Fibroblast of lung (primary cell): ENCODE measurements at regions not wholly inside any gene's neighbourhood (a gene's known extent, or its start where the extent isn't known, plus 50 kb on each side); places are given as distances from the start of the nearest gene placed in this dataset.

Source experiments
- EZH2 ChIP-seq: IDR thresholded peaks from 2 replicates; pipeline ENCODE4 v1.5.1; 2012; ENCODE audit warnings: low read length, control low read depth, mild to moderate bottlenecking; ENCODE audit errors: missing control alignments
- TF ChIP-seq, protein P1 (sequence below), 2 donors: IDR thresholded peaks in 1 of 2; conservative IDR thresholded peaks in 1 of 2; 1 replicate in 1 of 2; 2 replicates in 1 of 2; pipeline ENCODE4 v1.5.1; 2011 to 2012; ENCODE audit warnings: low read length in 2 of 2, control low read depth in 1 of 2, inconsistent platforms in 1 of 2, low read depth in 1 of 2, mild to moderate bottlenecking in 1 of 2

DNA sequence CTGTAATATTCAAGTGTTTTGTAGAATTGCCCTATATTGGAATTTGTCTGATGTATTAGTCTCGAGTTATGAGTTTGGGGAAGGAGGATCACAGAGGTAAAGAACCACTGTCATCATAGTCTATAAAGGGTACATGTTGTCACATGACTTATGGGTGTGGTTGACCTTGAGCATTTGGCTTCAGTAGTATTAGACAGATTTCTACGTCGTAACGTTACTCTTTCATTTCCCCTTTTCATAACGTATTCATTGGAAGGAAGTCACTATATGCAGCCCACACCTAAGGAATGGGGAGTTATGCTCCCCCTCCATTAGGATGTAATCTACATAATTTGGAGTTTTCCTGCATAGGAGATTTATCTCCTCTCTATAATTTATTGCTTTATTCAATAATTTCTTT lies 110.1 kb upstream of the VAV3 start:
- TF ChIP-seq, protein P1, sequence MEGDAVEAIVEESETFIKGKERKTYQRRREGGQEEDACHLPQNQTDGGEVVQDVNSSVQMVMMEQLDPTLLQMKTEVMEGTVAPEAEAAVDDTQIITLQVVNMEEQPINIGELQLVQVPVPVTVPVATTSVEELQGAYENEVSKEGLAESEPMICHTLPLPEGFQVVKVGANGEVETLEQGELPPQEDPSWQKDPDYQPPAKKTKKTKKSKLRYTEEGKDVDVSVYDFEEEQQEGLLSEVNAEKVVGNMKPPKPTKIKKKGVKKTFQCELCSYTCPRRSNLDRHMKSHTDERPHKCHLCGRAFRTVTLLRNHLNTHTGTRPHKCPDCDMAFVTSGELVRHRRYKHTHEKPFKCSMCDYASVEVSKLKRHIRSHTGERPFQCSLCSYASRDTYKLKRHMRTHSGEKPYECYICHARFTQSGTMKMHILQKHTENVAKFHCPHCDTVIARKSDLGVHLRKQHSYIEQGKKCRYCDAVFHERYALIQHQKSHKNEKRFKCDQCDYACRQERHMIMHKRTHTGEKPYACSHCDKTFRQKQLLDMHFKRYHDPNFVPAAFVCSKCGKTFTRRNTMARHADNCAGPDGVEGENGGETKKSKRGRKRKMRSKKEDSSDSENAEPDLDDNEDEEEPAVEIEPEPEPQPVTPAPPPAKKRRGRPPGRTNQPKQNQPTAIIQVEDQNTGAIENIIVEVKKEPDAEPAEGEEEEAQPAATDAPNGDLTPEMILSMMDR (conservative IDR thresholded peaks at IDR 0.05 in 1 of 2, IDR thresholded peaks at IDR 0.05 in 1 of 2; ENCODE audit: low read depth in 1 of 2, low read length in 2 of 2), result no peak
- TF ChIP-seq EZH2, result no peak
